NCI-H1417 (cell line): ENCODE measurements at regions not wholly inside any gene's neighbourhood (a gene's known extent, or its start where the extent isn't known, plus 50 kb on each side); places are given as distances from the start of the nearest gene placed in this dataset.

Experiments
- DNase-seq, 3 experiments: peaks; one replicate each; lab custom pipeline; 2025; lab: John Stamatoyannopoulos, UW

DNA sequence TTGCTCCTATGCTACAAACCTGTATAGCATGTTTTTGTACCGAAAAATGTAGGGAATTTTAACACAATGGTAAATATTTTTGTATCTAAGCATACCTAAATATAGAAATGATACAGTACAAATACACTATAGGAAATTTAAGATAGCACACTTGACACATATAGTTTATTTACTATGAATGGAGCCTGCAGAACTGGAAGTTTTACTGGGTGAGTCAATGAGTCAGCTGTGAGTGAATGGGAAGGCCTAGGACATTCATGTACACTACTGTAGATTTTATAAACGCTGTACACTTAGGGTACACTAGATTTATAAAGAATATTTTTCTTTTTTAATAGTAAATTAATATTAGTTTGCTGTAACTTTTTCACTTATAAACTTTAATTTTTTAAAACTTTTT, 707.7 kb upstream of the EPHA6 start:
- DNase-seq, result no peak
